HepG2 (cell line): ENCODE measurements at regions not wholly inside any gene's neighbourhood (a gene's known extent, or its start where the extent isn't known, plus 50 kb on each side); places are given as distances from the start of the nearest gene placed in this dataset.
A peak's percentile ranks its signal among the peaks of the same experiment; 100 is the strongest.

Experiments used
- ATAC-seq: fragments of 200-7000 bp; cut with Tn5 transposase; 3 replicates; pipeline ENCODE4 v1.9.1; 2020; ENCODE audit warnings: mild to moderate bottlenecking, moderate library complexity
- BruUV-seq: library from RNA; stranded (reverse); fragments of 400-500 nt; replicated peaks from 2 replicates; lab custom pipeline; 2021; lab: Mats Ljungman, UMichigan
- CTCF ChIA-PET: fragments of 300-600 bp; formaldehyde crosslinking; extraction: SDS; loops from one replicate; lab custom pipeline; 2021; ENCODE audit warnings: low total read pairs, inconsistent platforms, low intra/inter-chr PET ratio; lab: Yijun Ruan, JAX
- POLR2A ChIA-PET: fragments of 350-600 bp; sonication (Branson Sonifier 250); formaldehyde crosslinking; loops from one replicate; lab custom pipeline; 2020; ENCODE audit warnings: antibody characterized with exemption, inconsistent platforms; lab: Yijun Ruan, JAX
- DNase-seq: peaks from one replicate; pipeline ENCODE4 v3.0.0-alpha.2; 2015; ENCODE audit warnings: low spot score
- FAIRE-seq: peaks from 3 replicates; lab custom pipeline; 2011; peaks lifted over from hg19 to GRCh38; lab: Jason Lieb, UNC
- H2AFZ ChIP-seq: one replicate; pipeline ENCODE4 v1.6.1; 2011; ENCODE audit warnings: low read length, inconsistent platforms
- H3K27ac ChIP-seq: fragments of 300-600 bp; 3 replicates; pipeline ENCODE4 v1.8.0; 2011; ENCODE audit warnings: mixed run types, mild to moderate bottlenecking, mixed read lengths, low read length, inconsistent platforms; ENCODE audit not compliant: insufficient read depth; ENCODE audit errors: extremely low read length
- H3K27me3 ChIP-seq, 2 experiments: fragments of 200-600 bp in 1 of 2; 2 replicates in 1 of 2; 3 replicates in 1 of 2; pipeline versions ENCODE4 v1.6.0 to v1.8.0; 2011; ENCODE audit warnings: low read length in 2 of 2, mild to moderate bottlenecking in 2 of 2, moderate library complexity in 2 of 2, inconsistent platforms in 1 of 2; ENCODE audit not compliant: insufficient read depth in 2 of 2, control insufficient read depth in 1 of 2
- H3K36me3 ChIP-seq, 2 experiments: fragments of 200-600 bp in 1 of 2; replicated peaks in 1 of 2; 2 replicates in 1 of 2; 3 replicates in 1 of 2; pipeline versions ENCODE4 v1.5.1 to v1.8.0; 2011; ENCODE audit warnings: low read length in 2 of 2, inconsistent platforms in 1 of 2; ENCODE audit not compliant: insufficient read depth in 2 of 2, control insufficient read depth in 1 of 2
- H3K4me1 ChIP-seq: 2 replicates; pipeline ENCODE4 v1.5.1; 2012; ENCODE audit warnings: low read length, inconsistent platforms; ENCODE audit not compliant: insufficient read depth
- H3K4me2 ChIP-seq: 2 replicates; pipeline ENCODE4 v1.6.0; 2011; ENCODE audit warnings: low read depth, low read length, inconsistent platforms
- H3K4me3 ChIP-seq, 3 experiments: fragments of 200-600 bp in 1 of 3; sonication (generic), shearing (Covaris generic) in 1 of 3; replicated peaks in 1 of 3; 2 replicates each; pipeline ENCODE4 v1.5.1; 2011 to 2016; ENCODE audit warnings: low read length in 3 of 3, inconsistent platforms in 2 of 3, low read depth in 2 of 3, mild to moderate bottlenecking in 2 of 3, control low read depth in 1 of 3, mixed read lengths in 1 of 3; ENCODE audit not compliant: insufficient read depth in 1 of 3
- H3K79me2 ChIP-seq: one replicate; pipeline ENCODE4 v1.6.1; 2011; ENCODE audit warnings: low read length, inconsistent platforms; ENCODE audit not compliant: insufficient read depth
- H3K9ac ChIP-seq: 2 replicates; pipeline ENCODE4 v1.6.0; 2011; ENCODE audit warnings: mild to moderate bottlenecking, low read depth, low read length, inconsistent platforms; ENCODE audit not compliant: insufficient read depth
- H3K9me3 ChIP-seq: 2 replicates; pipeline ENCODE4 v1.5.1; 2012; ENCODE audit warnings: mild to moderate bottlenecking, low read length
- H4K20me1 ChIP-seq: 2 replicates; pipeline ENCODE4 v1.6.0; 2011; ENCODE audit warnings: inconsistent platforms, mild to moderate bottlenecking, low read length, moderate library complexity; ENCODE audit not compliant: insufficient read depth
- FLYWCH1 ChIP-seq: sonication (generic); formaldehyde crosslinking; IDR thresholded peaks from 2 replicates; pipeline ENCODE4 v1.8.1; 2023; ENCODE audit warnings: mild to moderate bottlenecking, missing genetic modification reagents
- GLI4 ChIP-seq: sonication (generic); formaldehyde crosslinking; IDR thresholded peaks from 2 replicates; pipeline ENCODE4 v1.5.1; 2020; ENCODE audit warnings: missing genetic modification reagents, mild to moderate bottlenecking, moderate library complexity, borderline replicate concordance
- NFIC ChIP-seq: IDR thresholded peaks from 2 replicates; pipeline ENCODE4 v1.6.1; 2012; ENCODE audit warnings: mild to moderate bottlenecking, low read length, inconsistent platforms
- ZNF138 ChIP-seq: sonication (generic); formaldehyde crosslinking; IDR thresholded peaks from 2 replicates; pipeline ENCODE4 v1.5.0; 2020; ENCODE audit warnings: mild to moderate bottlenecking, low read depth, missing genetic modification reagents
- ZNF20 ChIP-seq: sonication (generic); formaldehyde crosslinking; IDR thresholded peaks from 2 replicates; pipeline ENCODE4 v1.4.0; 2020; ENCODE audit warnings: mild to moderate bottlenecking, moderate library complexity, missing genetic modification reagents
- ZNF414 ChIP-seq: sonication (generic); formaldehyde crosslinking; IDR thresholded peaks from 2 replicates; pipeline ENCODE4 v1.5.0; 2020; ENCODE audit warnings: missing genetic modification reagents
- WGBS: methylation state at CpG from one replicate; pipeline ENCODE4 v1.1.6; 2017; ENCODE audit warnings: low lambda C conversion rate; 5-methylcytosine and 5-hydroxymethylcytosine counted together
- in situ Hi-C: cut with HindIII; loops from 2 replicates; pipeline ENCODE4 v1.10.0; 2017; ENCODE audit warnings: low pct_unique_long_range_greater_than_20kb; ENCODE audit not compliant: extremely low pct_ligation_motif_present
- intact Hi-C: fragments of 100-400 bp; cut with micrococcal nuclease; formaldehyde crosslinking; loops from one replicate; pipeline ENCODE4 v1.10.0; 2022; ENCODE audit not compliant: unreplicated experiment
- TF ChIP-seq, protein P1 (sequence below): sonication (generic); formaldehyde crosslinking; IDR thresholded peaks from 2 replicates; pipeline ENCODE4 v1.4.0; 2020; ENCODE audit warnings: mild to moderate bottlenecking, low read depth, missing genetic modification reagents

- TF ChIP-seq ZNF138 (CRISPR knock-in tag): no peak
- TF ChIP-seq ZNF20: no peak
- TF ChIP-seq FLYWCH1: no peak
- TF ChIP-seq, protein P1, sequence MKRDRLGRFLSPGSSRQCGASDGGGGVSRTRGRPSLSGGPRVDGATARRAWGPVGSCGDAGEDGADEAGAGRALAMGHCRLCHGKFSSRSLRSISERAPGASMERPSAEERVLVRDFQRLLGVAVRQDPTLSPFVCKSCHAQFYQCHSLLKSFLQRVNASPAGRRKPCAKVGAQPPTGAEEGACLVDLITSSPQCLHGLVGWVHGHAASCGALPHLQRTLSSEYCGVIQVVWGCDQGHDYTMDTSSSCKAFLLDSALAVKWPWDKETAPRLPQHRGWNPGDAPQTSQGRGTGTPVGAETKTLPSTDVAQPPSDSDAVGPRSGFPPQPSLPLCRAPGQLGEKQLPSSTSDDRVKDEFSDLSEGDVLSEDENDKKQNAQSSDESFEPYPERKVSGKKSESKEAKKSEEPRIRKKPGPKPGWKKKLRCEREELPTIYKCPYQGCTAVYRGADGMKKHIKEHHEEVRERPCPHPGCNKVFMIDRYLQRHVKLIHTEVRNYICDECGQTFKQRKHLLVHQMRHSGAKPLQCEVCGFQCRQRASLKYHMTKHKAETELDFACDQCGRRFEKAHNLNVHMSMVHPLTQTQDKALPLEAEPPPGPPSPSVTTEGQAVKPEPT: no peak
These were observed 75.3 kb upstream of the ASTN2 start (continued) for GRCh38 chr9:117490199-117490598.

GRCh38 chr9:117488659-117489058 lies 73.8 kb upstream of the ASTN2 start:
- POLR2A ChIA-PET: no interaction called here
- H4K20me1 ChIP-seq: no peaks in the 10 kb centered on the region
- peak overlapping the region; percentile 85; the same call in 1 of the 2 replicates for H3K4me2 ChIP-seq
- H3K36me3 ChIP-seq: no peaks in the 10 kb centered on the region
- no peak for DNase-seq
- intact Hi-C loops: loop anchor here (5.0 kb wide), 1 partner anchor 49 kb away; no protein-coding TSS in a partner anchor
- peaks cover 60% of the 10 kb centered on the region for H3K4me1 ChIP-seq
- no peak overlapping the region for H3K9ac ChIP-seq
- no peak for ATAC-seq
- WGBS: 67% methylated on average over 4 of the region's 4 CpGs
- peak overlapping the region; percentile 74 for H3K27ac ChIP-seq
- CTCF ChIA-PET: interaction anchor here (1.9 kb wide), 1 partner anchor 68 kb away, joined by 41 read pairs; no protein-coding TSS in a partner anchor
- no peaks in the 10 kb centered on the region for H3K79me2 ChIP-seq
- no peak overlapping the region for H2AFZ ChIP-seq
- TF ChIP-seq GLI4: no peak
- peak; percentile 37; the same call in 1 of the 2 replicates for TF ChIP-seq ZNF414 (CRISPR knock-in tag)
- no peak for TF ChIP-seq NFIC
- in situ Hi-C loops: loop anchor here (5.0 kb wide), 1 partner anchor 64 kb away; no protein-coding TSS in a partner anchor
- no peak for FAIRE-seq
- no TSS peak for BruUV-seq
- H3K4me3 ChIP-seq: no peak overlapping the region
- no peaks in the 10 kb centered on the region for H3K9me3 ChIP-seq
- no peaks in the 10 kb centered on the region for H3K27me3 ChIP-seq
